ENCODE measurements at regions not wholly inside any gene's neighbourhood (a gene's known extent, or its start where the extent isn't known, plus 50 kb on each side); places are given as distances from the start of the nearest gene placed in this dataset.
"Not testable (repeated sequence)": the region's sequence is repeated elsewhere in the genome, so short reads cannot be mapped to it uniquely, and the experiment has no call there.

DNA sequence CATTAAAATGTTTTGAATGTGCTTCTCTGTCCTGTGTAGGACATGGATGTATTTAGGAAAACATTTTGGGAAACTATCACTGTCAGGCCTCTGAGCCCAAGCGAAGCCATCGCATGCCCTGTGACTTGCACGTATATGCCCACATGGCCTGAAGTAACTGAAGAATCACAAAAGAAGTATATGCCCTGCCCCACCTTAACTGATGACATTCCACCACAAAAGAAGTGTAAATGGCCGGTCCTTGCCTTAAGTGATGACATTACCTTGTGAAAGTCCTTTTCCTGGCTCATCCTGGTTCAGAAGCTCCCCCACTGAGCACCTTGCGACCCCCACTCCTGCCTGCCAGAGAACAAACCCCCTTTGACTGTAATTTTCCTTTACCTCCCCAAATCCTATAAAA lies 191.1 kb upstream of the MEIS1 start:
- not testable (repeated sequence) for H3K9me3 ChIP-seq (ENCODE audit: control insufficient read depth, low read length); H3K4me1 ChIP-seq (ENCODE audit: control insufficient read depth, insufficient read depth, low read length, poor library complexity, severe bottlenecking); H3K4me3 ChIP-seq (ENCODE audit: extremely low read depth, insufficient read depth, low read length, poor library complexity, severe bottlenecking); H3K36me3 ChIP-seq (ENCODE audit: control insufficient read depth, insufficient read depth, low read length); H3K27ac ChIP-seq (ENCODE audit: low read depth, low read length, severe bottlenecking)
- 73 to 88% methylated on average over 2 to 4 of the region's 5 CpGs for WGBS, 2 experiments (ENCODE audit: insufficient coverage in 2 of 2)

DNA sequence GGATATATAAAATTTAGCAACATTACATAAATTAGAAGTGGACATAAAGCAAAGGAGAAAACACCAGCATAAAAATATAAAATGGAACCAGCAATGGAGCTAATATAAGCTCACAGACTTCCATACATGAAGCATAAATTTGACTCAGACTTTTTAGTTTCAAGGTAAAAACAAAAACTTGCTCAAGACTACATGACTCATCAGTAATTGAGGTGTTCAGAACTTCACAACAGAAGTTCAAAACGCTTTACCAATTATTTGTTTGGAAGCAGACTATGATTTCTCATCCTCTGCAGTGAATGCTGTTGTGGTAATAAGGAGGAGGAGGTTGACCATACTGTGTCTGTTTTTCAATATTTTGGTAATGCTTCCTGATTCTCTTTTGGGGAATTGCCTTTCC lies 192.0 kb upstream of the MEIS1 start:
- not testable (repeated sequence) for H3K4me1 ChIP-seq (ENCODE audit: control insufficient read depth, insufficient read depth, low read length, poor library complexity, severe bottlenecking); H3K9me3 ChIP-seq (ENCODE audit: control insufficient read depth, low read length); H3K36me3 ChIP-seq (ENCODE audit: control insufficient read depth, insufficient read depth, low read length); H3K27ac ChIP-seq (ENCODE audit: low read depth, low read length, severe bottlenecking); H3K4me3 ChIP-seq (ENCODE audit: extremely low read depth, insufficient read depth, low read length, poor library complexity, severe bottlenecking)
- no CpG with 5 or more reads among the region's 1 CpG for WGBS, 2 experiments (ENCODE audit: insufficient coverage in 2 of 2)

DNA sequence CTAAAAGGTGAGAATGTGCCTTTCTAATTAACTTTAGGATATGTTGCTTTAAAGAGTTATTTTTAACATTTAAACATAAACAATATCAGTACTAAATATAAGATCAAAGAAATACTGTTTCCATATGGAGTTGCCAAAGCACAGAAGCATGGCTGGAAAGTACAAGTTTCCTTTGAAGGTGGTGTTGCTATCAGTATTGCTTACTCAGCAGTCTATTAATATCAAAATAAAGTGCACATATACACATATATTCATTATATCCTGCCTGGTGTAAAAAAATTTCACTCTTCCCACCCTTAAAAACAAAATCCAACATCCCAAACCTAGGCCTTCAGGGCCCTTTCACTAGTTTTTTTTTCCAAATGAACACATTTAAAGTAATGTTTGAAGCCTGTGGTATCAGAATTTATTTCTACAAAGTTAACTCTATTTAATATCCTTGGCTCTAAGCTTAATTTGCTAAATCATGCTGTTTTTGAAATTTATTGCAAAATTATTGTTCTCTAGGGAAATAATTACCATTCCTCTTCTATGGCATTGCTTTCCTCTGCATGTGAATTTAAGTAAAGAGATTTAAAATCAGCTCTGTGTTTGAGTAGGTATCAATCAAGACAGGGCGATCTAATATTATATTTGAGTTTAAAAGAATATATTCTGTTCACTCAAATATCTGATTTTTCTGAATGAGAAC lies 192.7 kb upstream of the MEIS1 start:
- Histone ChIP-seq H3K27ac (ENCODE audit: low read depth, low read length, severe bottlenecking) (no peak overlapping the region), H3K9me3 (ENCODE audit: control insufficient read depth, low read length) (no peaks in the 10 kb centered on the region), H3K36me3 (ENCODE audit: control insufficient read depth, insufficient read depth, low read length) (no peaks in the 10 kb centered on the region), H3K4me3 (ENCODE audit: extremely low read depth, insufficient read depth, low read length, poor library complexity, severe bottlenecking) (no peak overlapping the region), H3K4me1 (ENCODE audit: control insufficient read depth, insufficient read depth, low read length, poor library complexity, severe bottlenecking) (no peaks in the 10 kb centered on the region)
- WGBS, 2 experiments (ENCODE audit: insufficient coverage in 2 of 2): no CpG with 5 or more reads among the region's 1 CpG

DNA sequence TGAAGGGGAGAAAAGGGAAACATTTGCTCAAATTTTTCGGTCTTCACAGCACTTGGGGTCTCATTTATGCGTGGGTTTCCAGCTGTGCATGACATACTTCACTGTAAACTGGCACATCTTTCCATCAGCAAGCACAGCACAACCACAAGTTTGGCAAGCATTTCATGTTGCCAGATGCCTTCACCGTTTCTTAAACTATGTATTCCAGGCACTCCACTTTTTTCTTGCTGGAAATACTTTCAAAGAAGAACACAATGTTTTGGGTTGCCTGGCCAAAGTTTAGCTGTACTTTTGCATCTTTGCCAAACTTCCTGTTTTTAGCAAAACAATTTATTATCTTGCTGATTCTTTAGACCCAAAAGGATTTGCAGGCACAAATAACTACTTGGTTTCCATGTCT lies 194.6 kb upstream of the MEIS1 start:
- H3K36me3 ChIP-seq (ENCODE audit: control insufficient read depth, insufficient read depth, low read length): no peaks in the 10 kb centered on the region
- H3K27ac ChIP-seq (ENCODE audit: low read depth, low read length, severe bottlenecking): no peak overlapping the region
- H3K9me3 ChIP-seq (ENCODE audit: control insufficient read depth, low read length): no peaks in the 10 kb centered on the region
- WGBS, 2 experiments (ENCODE audit: insufficient coverage in 2 of 2): 79 to 84% methylated on average over 3 of the region's 3 CpGs
- H3K4me3 ChIP-seq (ENCODE audit: extremely low read depth, insufficient read depth, low read length, poor library complexity, severe bottlenecking): no peak overlapping the region
- no peaks in the 10 kb centered on the region for H3K4me1 ChIP-seq (ENCODE audit: control insufficient read depth, insufficient read depth, low read length, poor library complexity, severe bottlenecking)

DNA sequence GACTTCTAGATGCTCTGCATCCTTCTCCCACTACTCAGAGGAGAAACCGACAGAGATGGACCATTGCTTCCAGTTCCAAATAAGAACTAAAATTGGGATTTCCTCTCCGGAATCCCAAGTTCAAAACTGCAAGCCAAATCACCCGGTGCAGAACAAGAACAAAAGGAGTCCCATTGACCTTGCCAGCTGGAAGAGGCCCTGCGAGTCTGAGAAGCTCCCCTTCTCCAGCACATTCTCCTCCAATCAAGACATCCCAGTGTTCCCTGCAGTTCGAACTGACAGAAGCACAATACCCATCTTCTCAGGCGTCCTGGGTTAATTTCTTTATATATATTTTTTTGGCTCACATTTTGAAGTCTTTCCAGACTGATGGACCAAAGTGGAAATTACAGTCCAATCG lies 195.3 kb upstream of the MEIS1 start:
- Histone ChIP-seq H3K27ac (ENCODE audit: low read depth, low read length, severe bottlenecking) (no peak overlapping the region), H3K36me3 (ENCODE audit: control insufficient read depth, insufficient read depth, low read length) (no peaks in the 10 kb centered on the region), H3K9me3 (ENCODE audit: control insufficient read depth, low read length) (no peaks in the 10 kb centered on the region), H3K4me3 (ENCODE audit: extremely low read depth, insufficient read depth, low read length, poor library complexity, severe bottlenecking) (no peak overlapping the region), H3K4me1 (ENCODE audit: control insufficient read depth, insufficient read depth, low read length, poor library complexity, severe bottlenecking) (no peaks in the 10 kb centered on the region)
- WGBS, 2 experiments (ENCODE audit: insufficient coverage in 2 of 2): 75 to 80% methylated on average over 3 to 4 of the region's 7 CpGs

DNA sequence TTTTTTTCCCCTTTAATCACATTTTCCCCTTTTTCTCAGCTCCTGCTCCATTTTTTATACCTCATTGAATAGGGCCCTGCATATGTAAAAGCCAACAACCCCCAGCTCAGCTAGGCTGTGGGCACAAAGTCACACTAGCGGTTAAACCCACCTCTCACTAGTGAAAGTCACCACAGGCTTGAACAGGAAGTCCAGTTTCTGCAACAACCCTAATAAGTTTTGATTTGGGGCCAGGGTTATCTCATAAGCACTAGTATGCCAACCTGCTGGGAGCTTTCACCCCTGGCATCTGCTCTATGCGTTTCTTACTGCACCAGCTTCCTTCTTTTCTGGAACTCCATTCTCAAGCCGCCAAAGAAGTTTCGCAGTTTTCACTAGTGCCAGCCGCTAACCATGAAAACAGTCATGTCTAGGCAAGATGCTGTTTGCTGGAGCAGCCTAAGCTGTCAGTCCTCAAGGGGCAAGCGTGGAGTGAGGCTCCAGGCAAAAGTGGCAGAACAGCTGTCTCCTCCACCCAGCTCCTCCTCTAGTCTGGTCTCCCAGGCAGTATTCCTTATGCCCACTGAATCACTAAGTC lies 197.0 kb upstream of the MEIS1 start:
- no peaks in the 10 kb centered on the region for H3K36me3 ChIP-seq (ENCODE audit: control insufficient read depth, insufficient read depth, low read length)
- H3K9me3 ChIP-seq (ENCODE audit: control insufficient read depth, low read length): no peaks in the 10 kb centered on the region
- no peaks in the 10 kb centered on the region for H3K4me1 ChIP-seq (ENCODE audit: control insufficient read depth, insufficient read depth, low read length, poor library complexity, severe bottlenecking)
- 92 to 98% methylated on average over 5 of the region's 6 CpGs for WGBS, 2 experiments (ENCODE audit: insufficient coverage in 2 of 2)
- no peak overlapping the region for H3K27ac ChIP-seq (ENCODE audit: low read depth, low read length, severe bottlenecking)
- H3K4me3 ChIP-seq (ENCODE audit: extremely low read depth, insufficient read depth, low read length, poor library complexity, severe bottlenecking): no peak overlapping the region

DNA sequence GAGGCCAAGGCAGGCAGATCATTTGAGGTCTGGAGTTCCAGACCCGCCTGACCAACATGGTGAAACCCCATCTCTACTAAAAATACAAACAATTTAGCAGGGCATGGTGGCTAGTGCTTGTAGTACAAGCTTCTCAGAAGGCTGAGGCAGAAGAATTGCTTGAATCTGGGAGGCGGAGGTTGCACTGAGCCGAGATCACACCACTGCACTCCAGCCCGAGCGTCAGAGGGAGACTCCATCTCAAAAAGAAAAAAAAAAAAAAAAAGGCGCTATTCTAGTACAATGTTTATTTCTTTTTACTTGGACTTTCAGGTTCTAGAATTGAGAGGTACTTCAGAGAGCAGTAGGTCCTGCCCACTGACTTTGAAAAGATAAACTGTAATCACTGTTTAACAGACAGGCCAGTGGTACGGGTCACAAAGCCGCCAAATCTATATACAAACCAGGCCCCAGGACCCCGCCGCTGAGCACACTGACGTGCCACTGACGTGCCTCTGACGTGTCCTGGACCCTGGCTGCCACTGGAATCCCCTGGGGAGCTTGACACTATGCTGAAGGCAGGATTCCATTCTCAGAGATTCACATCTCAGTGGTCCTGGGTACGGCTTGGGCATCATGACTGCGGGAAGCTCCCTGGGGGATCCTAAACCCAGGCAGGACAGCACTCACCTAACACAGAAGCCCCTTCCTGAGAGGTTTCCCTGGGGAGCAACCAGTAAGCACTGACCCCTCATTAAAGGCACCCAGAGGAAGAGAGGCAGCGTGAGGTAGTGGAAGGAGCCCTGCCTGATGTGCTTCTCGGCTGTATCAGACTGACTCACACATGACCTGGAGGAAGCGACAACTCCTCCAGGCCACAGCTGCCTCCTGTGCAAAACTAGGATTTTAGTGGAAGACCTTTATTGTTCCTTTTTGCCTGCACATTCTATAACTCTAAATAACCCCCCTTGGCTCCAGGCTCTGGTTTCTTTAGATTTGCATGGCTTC lies 197.8 kb upstream of the MEIS1 start:
- no peaks in the 10 kb centered on the region for H3K36me3 ChIP-seq (ENCODE audit: control insufficient read depth, insufficient read depth, low read length)
- H3K4me3 ChIP-seq (ENCODE audit: extremely low read depth, insufficient read depth, low read length, poor library complexity, severe bottlenecking): no peak overlapping the region
- H3K27ac ChIP-seq (ENCODE audit: low read depth, low read length, severe bottlenecking): peak overlapping the region; percentile 62
- whole genome bisulfite sequencing, 2 experiments (ENCODE audit: insufficient coverage in 2 of 2): 87 to 89% methylated on average over 11 to 13 of the region's 18 CpGs
- H3K9me3 ChIP-seq (ENCODE audit: control insufficient read depth, low read length): no peaks in the 10 kb centered on the region
- H3K4me1 ChIP-seq (ENCODE audit: control insufficient read depth, insufficient read depth, low read length, poor library complexity, severe bottlenecking): no peaks in the 10 kb centered on the region

DNA sequence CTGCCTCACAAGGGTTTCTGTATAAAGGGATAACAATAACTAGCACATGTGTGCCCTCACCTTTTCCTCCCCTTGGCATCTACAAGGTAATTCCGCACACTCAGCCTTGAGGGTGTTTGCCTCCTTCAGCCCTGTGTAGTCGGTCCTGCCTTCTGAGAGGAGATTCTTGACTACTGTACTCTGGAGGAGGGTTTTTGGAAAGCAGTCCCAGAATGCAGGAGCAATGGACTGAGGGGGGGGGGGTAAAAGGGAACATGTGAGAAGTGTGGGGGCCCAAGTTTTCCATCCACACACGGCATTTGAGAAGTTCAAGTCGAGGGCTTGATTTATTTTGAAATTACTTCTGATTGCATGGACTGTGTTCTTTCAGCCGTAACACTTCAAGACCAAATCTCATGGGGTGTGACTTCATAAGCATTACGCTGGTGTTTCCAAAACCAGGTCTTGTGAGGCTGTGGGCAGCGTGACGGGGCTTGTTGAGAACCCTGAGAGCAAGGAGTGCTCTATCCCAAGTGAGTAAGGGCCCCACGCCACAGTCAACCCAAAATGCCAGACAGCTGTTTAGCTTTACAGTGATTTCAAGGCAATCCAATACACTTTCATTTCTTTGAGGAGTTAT lies 198.7 kb upstream of the MEIS1 start:
- Histone ChIP-seq H3K36me3 (ENCODE audit: control insufficient read depth, insufficient read depth, low read length) (no peaks in the 10 kb centered on the region), H3K27ac (ENCODE audit: low read depth, low read length, severe bottlenecking) (no peak overlapping the region), H3K4me3 (ENCODE audit: extremely low read depth, insufficient read depth, low read length, poor library complexity, severe bottlenecking) (no peak overlapping the region), H3K9me3 (ENCODE audit: control insufficient read depth, low read length) (no peaks in the 10 kb centered on the region), H3K4me1 (ENCODE audit: control insufficient read depth, insufficient read depth, low read length, poor library complexity, severe bottlenecking) (no peaks in the 10 kb centered on the region)
- 90 to 100% methylated on average over 6 to 7 of the region's 9 CpGs for WGBS, 2 experiments (ENCODE audit: insufficient coverage in 2 of 2)

DNA sequence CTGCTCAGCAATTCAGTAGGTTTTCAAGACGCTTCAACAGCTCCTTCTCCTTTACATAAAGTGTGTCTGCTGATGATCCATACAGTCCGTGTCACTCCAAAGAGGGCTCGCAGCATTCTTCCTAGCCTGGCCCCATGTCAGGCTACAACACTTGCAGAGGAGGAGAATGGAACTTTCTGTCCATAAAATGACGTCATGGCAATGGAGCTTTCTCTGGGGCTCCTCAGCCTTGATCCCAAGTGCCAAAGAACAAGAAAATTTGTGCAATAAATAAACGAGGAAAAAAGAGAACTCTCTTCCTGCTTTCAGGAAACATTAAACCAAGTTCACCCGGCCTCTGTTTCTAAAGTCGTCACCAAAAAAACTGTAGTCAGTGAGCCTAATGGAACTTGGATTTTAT lies 199.5 kb upstream of the MEIS1 start:
- Histone ChIP-seq H3K4me1 (ENCODE audit: control insufficient read depth, insufficient read depth, low read length, poor library complexity, severe bottlenecking) (no peaks in the 10 kb centered on the region), H3K9me3 (ENCODE audit: control insufficient read depth, low read length) (no peaks in the 10 kb centered on the region), H3K4me3 (ENCODE audit: extremely low read depth, insufficient read depth, low read length, poor library complexity, severe bottlenecking) (no peak overlapping the region), H3K36me3 (ENCODE audit: control insufficient read depth, insufficient read depth, low read length) (no peaks in the 10 kb centered on the region), H3K27ac (ENCODE audit: low read depth, low read length, severe bottlenecking) (no peak overlapping the region)
- 89 to 96% methylated on average over 2 to 4 of the region's 7 CpGs for WGBS, 2 experiments (ENCODE audit: insufficient coverage in 2 of 2)

DNA sequence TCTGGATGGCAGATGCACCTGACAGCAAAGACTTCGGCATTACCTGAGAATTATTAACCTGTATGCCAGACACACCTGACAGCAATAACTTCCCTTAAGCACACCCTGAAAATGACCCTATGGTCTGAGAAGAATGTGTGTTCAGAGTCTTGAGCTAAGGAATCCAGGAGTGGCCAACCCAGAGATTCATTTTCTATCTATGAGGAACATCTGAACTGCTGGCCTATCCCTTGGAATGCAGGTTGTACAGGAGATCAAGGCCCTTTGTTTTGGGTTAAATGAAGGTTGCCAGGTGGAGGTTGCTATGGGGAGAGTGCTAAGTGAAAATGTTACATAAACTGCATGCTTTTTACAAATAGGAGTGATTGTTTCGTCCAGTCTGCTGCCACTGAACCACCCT lies 200.9 kb upstream of the MEIS1 start:
- no peak overlapping the region for H3K4me3 ChIP-seq (ENCODE audit: extremely low read depth, insufficient read depth, low read length, poor library complexity, severe bottlenecking)
- WGBS, 2 experiments (ENCODE audit: insufficient coverage in 2 of 2): 91 to 100% methylated on average over 1 of the region's 2 CpGs
- no peak overlapping the region for H3K27ac ChIP-seq (ENCODE audit: low read depth, low read length, severe bottlenecking)
- H3K36me3 ChIP-seq (ENCODE audit: control insufficient read depth, insufficient read depth, low read length): no peaks in the 10 kb centered on the region
- no peaks in the 10 kb centered on the region for H3K9me3 ChIP-seq (ENCODE audit: control insufficient read depth, low read length)
- no peaks in the 10 kb centered on the region for H3K4me1 ChIP-seq (ENCODE audit: control insufficient read depth, insufficient read depth, low read length, poor library complexity, severe bottlenecking)

Data from mesodermal cell (in vitro differentiated cells).